Ecto neural progenitor cell (in vitro differentiated cells): ENCODE measurements at regions not wholly inside any gene's neighbourhood (a gene's known extent, or its start where the extent isn't known, plus 50 kb on each side); places are given as distances from the start of the nearest gene placed in this dataset.

Source experiments
- DNase-seq: peaks from one replicate; pipeline ENCODE4 v3.0.0-alpha.2; 2018; ENCODE audit warnings: low spot score

DNA sequence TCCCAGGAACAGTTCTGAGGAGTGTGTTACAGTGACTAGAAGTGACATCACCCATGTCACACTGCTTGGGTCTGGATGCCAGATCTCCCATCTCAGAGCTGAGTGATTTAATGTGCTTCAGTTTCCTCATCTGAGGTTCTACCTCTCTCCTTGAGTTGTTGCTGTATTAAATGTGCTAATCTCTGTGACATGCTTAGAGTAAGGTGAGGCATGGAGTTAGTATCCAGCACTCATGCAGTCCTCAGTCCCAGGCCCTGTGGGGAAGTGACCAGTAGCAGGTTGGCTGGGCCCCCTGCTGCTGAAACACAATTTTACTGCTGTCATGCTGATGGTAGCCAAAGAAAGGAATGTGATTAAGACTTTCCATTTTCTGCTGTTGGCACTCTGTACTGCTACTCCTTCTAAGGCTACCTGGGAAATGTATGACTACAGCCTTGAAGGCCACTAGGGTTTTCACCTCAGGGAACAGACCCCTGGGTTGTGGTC, 639.6 kb downstream of the MID1IP1 start:
- no peak for DNase-seq

DNA sequence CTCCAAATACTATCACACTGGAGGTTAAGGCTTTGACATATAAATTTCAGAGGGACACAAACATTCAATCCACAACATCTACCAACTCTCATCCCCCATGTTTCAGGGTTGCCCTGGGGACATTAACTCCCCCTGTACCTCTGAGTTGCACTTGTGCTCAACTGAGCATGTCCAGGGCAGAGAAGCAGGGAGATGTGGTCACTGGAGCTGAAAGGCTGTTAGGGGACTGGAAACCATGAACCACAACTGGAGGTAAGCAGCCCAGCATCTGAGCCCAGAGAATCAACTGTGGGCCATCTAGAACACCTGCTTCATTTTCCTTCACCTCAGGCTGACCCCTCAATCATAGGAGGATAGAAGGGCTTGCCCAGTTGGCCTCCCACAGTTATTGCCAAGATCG, 641.1 kb downstream of the MID1IP1 start:
- DNase-seq, result no peak

DNA sequence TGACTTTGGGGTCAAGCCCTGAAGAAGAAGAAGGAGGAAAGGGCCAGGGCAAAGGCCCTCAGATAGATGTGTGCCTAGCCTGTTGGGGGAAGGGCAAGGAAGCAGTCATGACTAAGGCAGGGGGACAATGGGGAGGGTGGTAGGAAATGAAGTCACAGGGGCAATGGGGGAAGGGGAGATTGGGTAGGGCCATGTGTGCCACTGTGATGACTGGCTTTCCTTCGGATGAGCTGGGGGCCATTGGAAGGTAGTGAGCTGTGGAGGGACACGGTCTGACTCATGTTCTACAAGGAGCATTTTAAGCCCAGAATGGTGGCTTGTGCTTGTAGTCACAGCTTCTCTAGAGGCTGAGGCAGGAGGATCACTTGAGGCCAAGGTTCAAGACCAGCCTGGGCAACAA, 642.0 kb downstream of the MID1IP1 start:
- no peak for DNase-seq

DNA sequence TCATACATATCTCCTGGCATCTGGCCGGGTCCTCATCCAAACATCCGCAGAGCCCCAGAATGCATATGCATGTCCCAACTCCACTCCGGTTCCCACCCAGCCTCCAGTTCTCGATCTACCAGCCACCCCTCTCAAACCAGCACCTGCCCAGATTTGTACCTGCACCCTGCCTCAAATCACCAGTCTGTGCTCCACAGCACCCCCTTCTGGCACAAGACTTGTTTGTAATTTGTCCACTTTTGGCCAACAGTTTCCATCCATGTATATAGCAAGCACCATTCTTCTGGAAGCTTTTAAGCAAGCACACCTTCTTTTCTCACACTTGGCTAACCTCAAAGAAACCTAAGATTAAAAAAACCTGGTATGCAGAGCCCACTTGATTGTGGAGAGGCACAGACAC, 644.1 kb downstream of the MID1IP1 start:
- DNase-seq, result no peak

DNA sequence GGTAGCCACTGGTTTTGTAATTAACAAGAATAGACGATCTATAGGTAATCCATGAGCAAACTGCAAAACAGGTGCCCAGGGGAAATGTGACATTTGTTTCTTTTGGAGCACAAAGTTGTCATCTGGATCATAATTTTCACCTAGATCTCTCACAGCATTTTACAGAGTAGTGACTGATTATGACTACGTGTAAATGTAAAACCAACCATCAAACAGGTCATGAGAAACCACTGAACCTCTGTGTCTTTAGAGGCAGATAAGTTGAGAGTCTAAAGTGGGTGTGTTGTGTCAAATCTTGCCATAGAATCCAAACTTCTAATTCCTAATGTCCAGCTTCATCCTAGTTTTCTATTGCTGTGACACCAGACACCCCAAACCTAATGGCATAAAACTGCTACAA, 648.1 kb downstream of the MID1IP1 start:
- DNase-seq, result no peak

DNA sequence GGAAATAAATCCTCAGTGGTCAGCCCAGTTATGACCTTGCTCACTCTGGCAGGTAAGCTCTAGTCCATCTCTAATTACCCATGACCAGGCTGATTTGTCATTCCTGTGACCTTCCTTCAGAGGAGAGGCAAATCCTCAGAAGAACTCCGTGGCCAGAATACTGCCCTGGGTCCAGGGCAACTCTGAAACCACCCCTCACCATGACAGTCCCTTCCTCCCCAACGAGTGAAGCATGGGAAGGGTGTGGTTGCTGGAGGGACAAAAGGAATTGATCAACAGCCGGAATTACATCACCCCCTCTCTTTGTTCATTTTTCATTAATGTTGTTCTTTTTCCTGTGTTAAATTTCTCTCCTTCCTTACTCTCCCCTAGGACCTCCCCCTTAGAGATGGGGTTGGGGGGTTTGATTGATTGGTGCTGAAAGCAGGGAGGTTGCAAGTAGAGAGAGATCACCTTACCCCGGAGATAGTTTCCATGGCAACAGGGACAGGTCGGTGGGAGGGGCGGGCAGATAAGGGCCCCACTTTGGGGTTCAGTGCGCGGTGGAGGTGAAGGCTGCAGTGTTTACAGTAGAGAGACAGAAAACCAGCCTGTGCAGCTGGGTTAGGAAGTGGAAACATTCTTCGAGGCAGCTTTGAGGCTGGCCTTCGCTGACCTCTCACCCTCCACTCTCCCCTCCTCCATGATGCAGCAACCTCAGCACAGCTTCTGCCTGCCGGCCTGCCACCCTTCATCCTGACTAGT, 647.4 kb downstream of the BCOR start:
- DNase-seq, result no peak

DNA sequence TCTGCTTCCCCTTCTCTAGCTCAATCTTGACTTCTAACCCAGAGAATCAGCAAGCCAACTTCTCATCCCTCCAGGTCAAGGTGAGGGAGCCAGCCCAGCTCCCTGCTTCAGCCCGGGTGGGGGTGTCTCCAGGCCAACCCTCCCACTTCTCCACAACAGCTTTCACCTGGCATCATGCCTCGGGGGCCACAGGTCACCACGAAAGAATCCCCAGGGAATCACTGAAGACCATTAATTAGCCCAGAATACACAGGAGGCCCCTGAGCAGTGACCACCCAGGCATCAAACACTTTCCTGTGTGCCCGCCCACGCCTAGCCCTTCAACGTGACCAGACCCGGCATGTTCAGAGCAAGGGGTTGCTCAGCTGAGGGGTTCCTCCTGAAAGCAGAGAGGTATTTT, 646.7 kb downstream of the BCOR start:
- no peak for DNase-seq

DNA sequence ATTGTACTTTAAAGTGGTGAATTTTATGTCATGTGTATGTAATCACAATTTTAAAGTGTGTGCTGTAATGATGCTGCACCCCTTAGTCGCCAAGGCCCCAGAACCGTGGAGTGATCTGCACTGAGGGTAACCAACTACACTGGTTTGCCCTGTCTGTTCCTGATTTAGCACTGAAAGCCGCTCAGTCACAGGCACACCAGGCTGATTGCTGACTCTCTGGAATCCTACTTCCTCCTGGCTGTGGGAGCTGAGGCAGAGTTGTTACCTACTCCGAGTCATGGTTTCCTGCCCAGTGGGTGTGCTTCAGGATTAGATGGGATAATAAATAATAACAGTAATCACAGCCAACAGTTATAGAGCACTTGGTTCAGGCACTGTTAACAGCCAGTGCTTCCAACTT, 645.4 kb downstream of the BCOR start:
- DNase-seq, result no peak

DNA sequence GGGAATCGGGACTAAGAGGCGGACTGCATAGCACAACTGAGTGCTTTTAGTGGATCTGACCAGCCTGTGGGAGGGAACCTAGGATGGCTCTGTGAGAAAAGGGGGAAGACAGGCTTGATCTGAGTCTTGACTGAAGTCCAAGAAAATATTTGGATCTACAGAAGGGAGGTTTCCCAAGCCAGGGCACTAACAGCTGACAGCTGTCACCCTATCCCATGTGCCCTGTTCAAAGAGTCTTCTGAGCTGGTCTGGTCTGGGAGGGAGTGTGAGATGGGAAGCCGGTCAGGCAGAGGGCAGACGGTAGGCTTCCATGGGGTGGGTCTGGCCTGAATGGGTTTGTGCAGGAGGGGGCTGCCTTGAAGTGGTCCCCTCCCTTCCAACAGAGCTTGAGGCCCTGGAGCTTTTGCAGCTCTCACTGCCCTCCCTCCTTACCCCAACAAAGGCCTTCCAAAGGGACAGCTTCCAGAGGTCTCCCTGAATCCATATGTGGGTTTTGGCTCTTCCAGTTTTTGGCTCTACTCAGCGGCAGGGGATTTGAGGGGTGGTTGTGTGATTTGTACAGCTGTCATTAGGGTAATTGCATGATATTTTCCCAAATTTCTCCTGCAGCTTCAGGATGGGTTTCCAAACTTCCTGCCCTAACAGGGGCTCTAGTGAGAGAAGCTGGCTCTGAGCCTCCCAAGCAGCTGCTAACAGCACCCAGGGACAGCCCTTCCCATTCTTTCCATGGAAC, 643.7 kb downstream of the BCOR start:
- no peak for DNase-seq

DNA sequence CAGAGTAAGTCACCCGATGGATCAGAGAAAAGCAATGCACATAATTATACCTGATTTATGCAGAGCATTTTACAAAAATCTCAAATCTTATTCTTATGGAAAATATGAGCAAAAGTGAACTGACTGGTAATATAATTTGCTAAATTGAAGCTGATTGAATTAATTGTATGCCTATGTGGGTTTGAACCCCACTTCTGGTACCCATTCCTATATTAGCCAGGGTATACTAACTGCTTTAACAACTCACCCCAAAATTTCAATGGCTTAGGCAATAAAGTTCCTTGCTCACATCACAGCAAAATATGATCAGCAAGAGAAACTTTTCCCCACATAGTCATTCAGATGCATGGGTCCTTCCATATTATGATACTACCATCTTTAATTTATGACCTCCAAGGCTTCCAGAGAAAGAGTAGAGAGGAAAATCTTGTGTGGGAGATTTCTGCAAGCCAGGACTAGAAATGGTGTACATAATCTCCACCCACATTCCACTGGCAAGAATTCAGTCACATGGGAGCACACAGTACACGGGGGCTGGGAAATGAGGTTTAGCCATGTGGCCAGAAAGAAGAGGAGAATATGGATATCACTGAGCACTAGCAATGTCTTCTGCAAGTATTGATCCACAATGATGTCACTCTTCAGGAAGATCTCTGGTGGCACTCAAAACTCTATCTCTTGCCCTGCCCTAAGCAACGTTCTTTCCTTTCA, 640.7 kb downstream of the BCOR start:
- DNase-seq, result no peak

DNA sequence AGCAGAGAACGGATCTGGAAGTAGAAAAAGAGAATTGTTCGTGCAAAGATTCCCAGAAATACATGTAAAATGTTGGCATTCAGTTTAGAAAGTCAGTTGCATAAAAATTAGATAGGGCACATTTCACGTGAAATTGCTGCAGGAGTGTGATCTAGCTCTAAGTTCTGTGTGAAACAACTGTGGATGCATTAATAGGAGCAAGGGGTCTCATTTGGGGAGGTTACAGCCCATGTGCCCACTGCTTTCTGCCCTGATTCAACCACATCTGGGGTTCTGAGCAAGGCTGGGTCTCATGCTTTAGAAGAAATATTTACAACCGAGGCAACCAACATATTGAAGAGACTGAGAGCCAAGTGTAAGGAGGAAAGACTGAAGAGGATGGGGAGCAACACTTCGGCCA, 639.0 kb downstream of the BCOR start:
- DNase-seq, result no peak

DNA sequence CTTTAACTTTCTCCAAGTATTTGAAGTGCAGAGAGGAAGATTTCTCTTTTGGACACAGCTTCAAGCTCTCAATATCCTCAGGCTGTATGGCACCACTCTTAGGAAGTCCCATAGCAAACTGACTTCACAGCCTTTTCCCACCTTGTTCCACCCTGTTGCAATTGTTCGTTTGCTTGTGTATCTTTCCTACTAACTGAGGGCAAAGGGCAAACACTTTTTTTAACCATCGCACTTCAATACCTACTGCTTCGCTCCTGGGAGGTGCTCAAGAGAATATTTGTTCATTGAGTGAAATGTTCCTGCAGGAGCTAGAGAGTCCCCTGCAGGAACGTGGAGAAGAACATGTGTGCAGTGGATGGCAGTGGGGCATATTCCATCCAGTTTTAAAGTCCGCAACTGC, 638.6 kb downstream of the BCOR start:
- no peak for DNase-seq

DNA sequence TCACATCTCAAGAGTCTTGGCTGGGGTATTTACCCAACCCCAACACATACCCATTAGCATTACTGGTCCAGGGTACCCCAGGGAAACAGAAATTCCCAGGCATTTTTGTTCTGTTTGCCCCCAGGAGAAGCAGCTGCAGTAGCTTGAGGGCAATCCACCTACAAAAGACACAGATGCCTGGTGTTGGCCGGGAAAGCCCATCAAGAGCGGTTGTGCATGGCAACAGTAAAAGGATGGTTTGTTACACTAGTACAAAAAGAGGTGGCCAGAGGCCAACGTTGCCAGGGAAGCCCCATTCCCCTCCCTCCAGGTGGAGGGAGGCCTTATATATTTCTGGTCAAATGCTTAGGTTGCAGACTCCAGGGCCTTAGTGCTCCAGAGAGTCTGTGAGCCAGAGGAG, 637.8 kb downstream of the BCOR start:
- no peak for DNase-seq

DNA sequence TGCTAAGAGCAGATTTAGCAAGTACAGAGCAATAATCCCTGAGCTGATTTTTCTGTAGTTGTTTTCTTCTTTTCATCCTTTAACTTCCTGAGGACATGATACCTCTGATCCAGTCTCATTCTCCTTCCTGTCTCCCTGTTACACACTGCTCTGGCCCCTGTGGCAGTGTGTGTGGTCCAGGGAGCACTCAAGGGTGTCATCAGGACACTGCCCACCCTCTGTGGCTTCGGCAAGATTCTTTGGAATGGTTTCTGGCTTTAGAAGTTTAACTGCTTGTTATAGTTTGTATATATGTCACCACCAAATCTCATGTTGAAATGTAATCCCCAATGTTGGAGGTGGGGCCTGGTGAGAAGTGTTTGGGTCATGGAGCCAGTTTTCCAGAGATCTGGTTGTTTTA, 637.3 kb downstream of the BCOR start:
- no peak for DNase-seq

DNA sequence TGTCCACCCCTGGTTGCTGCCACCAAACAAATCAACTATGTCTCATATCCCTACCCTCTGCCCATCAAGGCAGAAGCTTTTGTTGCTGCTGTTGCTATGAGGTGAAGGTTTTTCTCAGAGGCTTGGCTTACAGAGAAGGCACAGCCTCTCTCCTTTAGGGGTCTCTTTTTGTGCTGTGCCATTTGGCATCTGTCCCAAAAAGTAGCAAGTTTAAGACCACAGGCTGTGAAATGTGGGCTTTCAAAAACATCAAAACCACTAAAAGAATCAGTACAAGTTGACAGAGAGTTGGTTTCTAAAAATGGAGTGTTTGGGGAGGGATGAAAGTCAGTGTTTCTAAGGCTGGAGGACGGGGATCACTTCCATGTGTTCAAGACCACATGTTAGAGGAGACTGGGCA, 634.9 kb downstream of the BCOR start:
- no peak for DNase-seq

DNA sequence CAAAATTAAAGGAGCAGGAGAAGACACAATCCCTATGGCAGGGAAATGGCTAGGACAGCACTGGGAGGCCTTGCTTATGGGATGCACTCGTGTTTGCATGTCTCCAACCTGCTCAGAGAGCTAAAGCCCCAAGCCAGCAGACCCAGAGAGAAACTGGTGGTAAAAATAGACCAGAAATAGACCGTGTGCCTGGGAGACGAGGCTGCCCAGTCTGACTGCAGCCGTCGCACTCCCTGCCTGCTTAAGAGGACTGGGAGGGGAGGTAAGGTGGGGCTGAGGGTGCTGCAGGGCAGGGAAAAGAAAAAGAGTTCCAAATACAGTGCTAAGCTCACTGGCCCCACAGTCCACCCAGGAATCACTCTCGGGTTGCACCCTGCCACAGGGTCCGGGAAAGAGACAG, 633.5 kb downstream of the BCOR start:
- no peak for DNase-seq

DNA sequence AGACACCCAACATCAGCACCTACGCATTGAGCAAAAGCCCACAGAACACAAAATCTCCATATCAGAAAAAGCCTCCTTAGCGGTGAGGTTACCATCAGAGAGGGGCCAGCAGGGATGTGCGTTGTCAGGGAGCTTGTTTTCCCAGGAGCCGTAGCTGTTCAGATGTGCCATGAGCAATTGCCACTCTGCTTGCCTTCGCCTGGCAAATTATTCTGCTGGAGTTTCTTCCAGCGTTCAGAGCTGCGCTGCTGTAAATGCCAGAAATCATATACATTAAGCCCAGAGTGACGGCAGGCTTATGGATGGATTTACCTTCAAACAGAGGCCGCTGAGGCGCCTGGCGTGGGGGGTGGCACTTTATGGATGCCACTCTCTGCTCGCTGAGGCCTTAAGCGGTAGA, 632.3 kb downstream of the BCOR start:
- no peak for DNase-seq

DNA sequence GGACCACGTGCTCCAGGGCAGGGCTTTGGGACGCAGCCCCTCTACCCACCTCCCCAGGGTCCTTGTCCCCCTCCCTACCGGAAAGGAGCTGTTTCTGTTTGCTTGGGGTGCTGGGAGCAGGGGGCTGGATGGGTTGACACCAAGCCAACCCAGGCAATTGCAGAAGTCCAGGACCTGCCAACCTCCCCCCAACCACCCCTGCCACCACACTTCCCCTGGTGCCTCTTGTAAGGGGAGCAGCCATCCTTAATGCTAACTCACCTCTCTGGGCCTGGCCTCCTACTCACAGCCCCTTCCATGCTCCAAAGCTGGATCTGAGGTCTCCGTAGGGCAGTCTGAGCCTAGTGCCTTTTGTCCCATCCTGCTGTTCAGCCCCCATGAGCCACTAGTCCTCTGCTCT, 631.9 kb downstream of the BCOR start:
- DNase-seq, result no peak

DNA sequence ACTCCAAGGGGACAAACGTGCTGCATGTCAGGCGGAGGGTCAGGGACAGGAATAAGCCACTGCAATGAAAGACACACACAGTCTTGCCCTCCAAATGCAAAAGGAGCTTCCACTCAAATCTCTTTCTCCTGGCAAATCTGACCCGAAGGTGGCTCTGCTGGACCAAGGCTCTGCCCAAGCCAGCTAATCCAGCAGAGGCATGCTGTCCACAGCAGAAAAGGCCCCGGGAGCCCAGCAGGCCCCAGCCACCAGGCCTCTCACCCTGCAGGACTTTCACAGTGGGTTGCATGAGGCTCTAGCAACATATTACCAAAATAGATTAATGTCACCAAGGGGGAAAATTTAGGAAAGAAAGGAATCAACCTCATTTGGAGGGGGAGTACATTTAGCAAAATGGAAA, 628.6 kb downstream of the BCOR start:
- DNase-seq, result no peak

DNA sequence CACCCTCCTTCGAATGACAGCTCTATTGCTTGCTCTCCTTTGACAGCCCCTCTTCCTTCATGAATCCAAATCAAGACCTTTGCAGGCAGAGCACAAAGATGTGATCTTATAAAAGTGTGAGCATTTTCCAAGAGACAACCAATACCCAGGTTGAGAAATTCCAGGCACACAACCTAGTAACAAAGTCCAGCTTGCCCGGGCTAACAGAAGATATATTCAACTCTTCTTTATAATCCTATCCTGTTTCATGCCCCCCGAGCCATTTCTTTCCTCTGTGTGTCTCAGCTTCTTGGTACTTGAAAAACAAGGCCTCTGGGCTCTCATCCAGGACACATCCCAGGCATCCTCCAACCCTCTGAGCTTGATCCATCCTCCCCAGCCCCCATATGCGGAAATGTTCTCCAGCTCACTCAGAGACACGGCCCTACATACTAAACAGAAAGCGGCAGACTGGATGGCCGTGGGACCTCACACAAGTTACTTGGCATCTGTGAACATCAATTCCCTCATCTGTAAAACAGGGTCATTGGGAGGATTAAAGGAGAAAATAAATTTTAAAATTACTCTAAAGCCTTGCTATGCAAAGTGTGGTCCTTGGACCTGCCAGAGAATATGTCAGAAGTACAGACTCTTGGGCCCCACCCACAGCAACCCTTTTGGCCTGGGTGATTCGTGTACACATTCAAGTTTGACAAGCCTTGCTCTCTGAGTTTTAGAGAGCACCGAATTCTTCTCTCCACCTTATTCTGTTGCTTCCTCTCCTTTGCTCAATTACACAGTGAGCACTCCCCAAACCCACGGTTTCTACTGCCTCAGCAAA, 627.0 kb downstream of the BCOR start:
- DNase-seq, result no peak

DNA sequence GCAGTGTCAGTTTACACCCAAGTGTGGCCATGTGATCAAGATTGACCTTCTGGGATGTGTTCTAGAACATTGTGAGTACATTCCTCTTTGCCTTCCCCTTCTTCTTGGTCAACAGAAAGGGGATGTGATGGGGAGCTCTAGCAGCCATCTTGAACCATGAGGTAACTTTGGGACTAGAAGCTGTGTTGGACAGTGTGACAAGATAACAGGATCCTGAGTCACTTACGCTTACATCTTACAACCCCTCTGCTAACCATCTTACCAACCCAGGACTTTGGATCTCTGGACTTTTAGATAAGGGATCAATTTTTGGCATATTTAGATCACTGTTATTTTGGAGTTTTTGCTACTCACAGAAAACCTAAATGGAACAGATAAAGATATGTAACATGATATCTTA, 625.6 kb downstream of the BCOR start:
- DNase-seq, result no peak

DNA sequence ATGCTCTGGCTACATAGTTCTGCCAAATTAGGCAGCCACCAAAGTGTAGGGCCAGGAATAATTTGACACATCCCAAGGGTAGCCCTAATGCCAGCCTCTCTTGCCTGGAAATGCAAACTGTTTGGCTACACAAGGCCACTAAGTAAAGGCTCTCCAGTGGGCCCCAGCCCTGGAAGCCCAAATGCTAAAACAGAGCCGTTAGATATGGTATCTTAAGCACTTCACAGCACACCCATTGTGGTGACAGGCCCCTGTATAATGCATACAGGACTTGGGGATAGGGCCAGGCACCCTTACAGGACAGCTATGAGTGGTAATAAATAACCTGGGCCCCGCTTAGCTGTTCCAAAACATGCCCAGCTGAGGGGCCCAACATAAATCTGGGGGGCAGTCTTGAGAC, 623.9 kb downstream of the BCOR start:
- no peak for DNase-seq
